ENCODE measurements at regions not wholly inside any gene's neighbourhood (a gene's known extent, or its start where the extent isn't known, plus 50 kb on each side); places are given as distances from the start of the nearest gene placed in this dataset.
"Not testable (repeated sequence)": the region's sequence is repeated elsewhere in the genome, so short reads cannot be mapped to it uniquely, and the experiment has no call there.

DNA sequence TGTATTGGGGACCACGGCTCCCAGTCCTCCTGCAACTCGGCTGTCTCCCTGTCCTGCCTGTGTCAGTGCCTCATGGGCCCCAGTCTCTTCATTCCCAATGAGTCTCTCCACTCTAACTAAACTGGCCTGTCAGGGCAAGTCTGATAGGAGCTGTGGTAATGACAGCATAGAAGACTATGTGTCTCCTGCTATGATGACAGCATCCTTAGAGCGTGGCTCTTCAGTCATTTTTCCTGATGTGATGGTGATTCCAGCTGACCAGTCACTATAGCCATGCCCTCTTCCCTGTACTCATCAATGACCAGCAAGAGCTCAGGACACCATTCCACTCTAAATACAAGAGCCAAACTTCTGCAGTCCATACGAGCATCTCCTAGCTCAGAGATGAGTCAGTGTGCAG, 339.8 kb downstream of the PCNX1 start:
- Histone ChIP-seq H3K27ac (no peak overlapping the region), H3K4me3 (no peak overlapping the region), H3K36me3 (no peaks in the 10 kb centered on the region), H3K9me3 (no peaks in the 10 kb centered on the region), H3K27me3 (no peaks in the 10 kb centered on the region), H3K4me1 (no peaks in the 10 kb centered on the region)
- no peak for ATAC-seq
- no peak for DNase-seq
- TF ChIP-seq, protein P1, sequence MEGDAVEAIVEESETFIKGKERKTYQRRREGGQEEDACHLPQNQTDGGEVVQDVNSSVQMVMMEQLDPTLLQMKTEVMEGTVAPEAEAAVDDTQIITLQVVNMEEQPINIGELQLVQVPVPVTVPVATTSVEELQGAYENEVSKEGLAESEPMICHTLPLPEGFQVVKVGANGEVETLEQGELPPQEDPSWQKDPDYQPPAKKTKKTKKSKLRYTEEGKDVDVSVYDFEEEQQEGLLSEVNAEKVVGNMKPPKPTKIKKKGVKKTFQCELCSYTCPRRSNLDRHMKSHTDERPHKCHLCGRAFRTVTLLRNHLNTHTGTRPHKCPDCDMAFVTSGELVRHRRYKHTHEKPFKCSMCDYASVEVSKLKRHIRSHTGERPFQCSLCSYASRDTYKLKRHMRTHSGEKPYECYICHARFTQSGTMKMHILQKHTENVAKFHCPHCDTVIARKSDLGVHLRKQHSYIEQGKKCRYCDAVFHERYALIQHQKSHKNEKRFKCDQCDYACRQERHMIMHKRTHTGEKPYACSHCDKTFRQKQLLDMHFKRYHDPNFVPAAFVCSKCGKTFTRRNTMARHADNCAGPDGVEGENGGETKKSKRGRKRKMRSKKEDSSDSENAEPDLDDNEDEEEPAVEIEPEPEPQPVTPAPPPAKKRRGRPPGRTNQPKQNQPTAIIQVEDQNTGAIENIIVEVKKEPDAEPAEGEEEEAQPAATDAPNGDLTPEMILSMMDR (IDR thresholded peaks at IDR 0.05), result no peak
- intact Hi-C loops (cut with DNase I), result no loop called here

DNA sequence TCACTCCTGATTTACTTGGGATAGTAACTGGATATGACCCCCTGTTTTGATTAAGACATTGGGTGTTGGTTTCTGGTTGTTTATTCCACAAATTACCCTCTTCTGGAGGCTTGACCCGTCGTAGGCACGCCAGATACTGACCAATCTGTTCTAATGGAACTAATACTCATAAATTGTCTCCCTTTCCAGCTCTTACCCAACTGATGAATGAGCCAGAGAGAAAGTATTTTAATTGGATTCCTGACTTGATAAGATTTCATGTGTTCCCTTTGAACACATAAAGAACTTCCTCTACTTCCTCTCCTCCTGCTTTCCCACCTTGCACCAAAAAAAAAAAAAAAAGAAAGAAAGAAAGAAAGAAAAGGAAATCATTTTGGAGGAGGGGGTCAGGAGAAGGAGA, 340.9 kb downstream of the PCNX1 start:
- ATAC-seq, result no peak
- intact Hi-C loops (cut with DNase I), result no loop called here
- DNase-seq, result no peak
- Histone ChIP-seq H3K36me3 (no peaks in the 10 kb centered on the region), H3K9me3 (no peaks in the 10 kb centered on the region), H3K4me1 (no peaks in the 10 kb centered on the region), H3K4me3 (no peak overlapping the region), H3K27ac (no peak overlapping the region), H3K27me3 (no peaks in the 10 kb centered on the region)
- TF ChIP-seq, protein P1 (IDR thresholded peaks at IDR 0.05), result no peak

DNA sequence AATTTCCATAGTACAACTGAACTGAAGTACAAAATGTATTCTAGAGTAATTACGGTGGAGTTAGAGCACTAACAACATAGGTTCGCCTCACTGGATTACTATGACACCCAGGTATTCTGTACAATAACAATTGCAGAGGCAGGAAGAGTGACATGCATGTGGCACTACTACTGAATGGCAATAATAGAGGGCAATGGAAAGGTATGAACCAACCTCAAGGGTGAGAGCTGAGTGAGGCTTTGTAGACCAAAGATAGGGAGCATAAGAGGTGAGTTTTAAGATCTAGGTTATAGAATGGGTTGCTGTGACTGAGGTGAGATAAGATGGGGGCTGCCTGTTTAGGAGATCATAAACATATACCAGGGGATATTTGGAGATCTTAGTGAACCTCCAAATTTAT, 343.1 kb downstream of the PCNX1 start:
- Histone ChIP-seq H3K27me3 (no peaks in the 10 kb centered on the region), H3K9me3 (no peaks in the 10 kb centered on the region), H3K4me1 (no peaks in the 10 kb centered on the region), H3K4me3 (no peak overlapping the region), H3K27ac (no peak overlapping the region), H3K36me3 (no peaks in the 10 kb centered on the region)
- TF ChIP-seq, protein P1 (IDR thresholded peaks at IDR 0.05), result no peak
- no peak for ATAC-seq
- DNase-seq, result no peak
- intact Hi-C loops (cut with DNase I), result no loop called here

DNA sequence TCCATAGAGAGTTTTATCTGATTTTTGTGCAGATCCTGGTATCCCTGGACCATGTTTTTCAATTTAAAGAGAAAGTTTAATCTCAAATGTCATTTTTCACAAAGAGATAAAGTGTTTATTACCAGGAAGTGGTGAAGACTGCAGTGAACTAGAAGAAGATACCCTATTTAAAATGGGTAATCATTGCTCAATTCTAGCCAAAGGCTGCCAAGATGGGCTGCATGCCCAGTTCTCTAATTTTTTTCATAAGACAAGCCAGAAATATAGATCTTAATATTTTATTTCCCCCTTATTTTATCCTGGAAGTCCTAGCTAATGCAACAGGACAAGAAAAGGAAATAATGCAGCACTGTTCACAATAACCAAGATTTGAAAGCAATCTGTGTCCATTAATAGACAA, 343.5 kb downstream of the PCNX1 start:
- DNase-seq, result no peak
- Histone ChIP-seq H3K4me3 (no peak overlapping the region), H3K27me3 (no peaks in the 10 kb centered on the region), H3K4me1 (no peaks in the 10 kb centered on the region), H3K27ac (no peak overlapping the region), H3K9me3 (no peaks in the 10 kb centered on the region), H3K36me3 (no peaks in the 10 kb centered on the region)
- ATAC-seq, result no peak
- intact Hi-C loops (cut with DNase I), result no loop called here
- TF ChIP-seq, protein P1 (IDR thresholded peaks at IDR 0.05), result no peak

DNA sequence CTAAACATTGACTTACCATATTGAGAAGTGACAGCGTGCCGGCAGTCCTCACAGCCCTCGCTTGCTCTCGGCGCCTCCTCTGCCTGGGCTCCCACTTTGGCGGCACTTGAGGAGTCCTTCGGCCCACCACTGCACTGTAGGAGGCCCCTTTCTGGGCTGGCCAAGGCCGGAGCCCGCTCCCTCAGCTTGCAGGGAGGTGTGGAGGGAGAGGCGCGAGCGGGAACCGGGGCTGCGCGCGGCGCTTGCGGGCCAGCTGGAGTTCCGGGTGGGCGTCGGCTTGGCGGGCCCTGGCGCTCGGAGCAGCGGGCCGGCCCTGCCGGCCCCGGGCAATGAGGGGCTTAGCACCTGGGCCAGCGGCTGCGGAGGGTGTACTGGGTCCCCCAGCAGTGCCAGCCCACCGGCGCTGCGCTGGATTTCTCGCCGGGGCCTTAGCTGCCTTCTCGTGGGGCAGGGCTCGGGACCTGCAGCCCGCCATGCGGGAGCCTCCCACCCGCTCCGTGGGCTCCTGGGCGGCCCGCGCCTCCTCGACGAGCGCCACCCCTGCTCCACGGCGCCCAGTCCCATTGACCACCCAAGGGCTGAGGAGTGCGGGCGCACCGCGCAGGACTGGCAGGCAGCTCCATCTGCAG, 346.9 kb downstream of the PCNX1 start:
- H3K36me3 ChIP-seq; H3K27me3 ChIP-seq; DNase-seq; H3K4me1 ChIP-seq; H3K4me3 ChIP-seq; H3K27ac ChIP-seq; ATAC-seq; H3K9me3 ChIP-seq; intact Hi-C loops (cut with DNase I): not testable (repeated sequence)

DNA sequence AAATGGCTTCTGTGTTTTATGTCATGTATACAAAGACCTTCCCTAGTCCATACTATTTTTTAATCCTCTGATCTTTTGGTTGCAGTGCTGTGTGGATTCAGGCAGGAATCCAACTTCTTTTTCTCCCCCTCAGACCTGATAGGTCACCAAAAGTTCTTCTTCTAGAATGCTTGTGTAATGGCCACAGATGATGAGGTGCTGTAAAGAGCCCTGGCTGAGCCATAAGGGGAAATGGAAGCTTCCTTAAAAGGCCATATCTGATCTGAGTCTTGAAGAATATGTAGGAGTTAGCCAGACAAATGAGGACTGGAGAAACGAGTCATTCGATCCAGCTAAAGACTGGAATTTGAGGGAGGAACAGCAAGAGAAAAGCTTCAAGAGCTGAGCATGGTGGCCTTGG, 353.9 kb downstream of the PCNX1 start:
- DNase-seq (no peak), ATAC-seq (peak; percentile 37)
- H3K27ac ChIP-seq, result no peak overlapping the region
- no peaks in the 10 kb centered on the region for H3K4me1 ChIP-seq
- intact Hi-C loops (cut with DNase I), result no loop called here
- no peaks in the 10 kb centered on the region for H3K36me3 ChIP-seq
- peaks cover 3% of the 10 kb centered on the region for H3K9me3 ChIP-seq
- H3K27me3 ChIP-seq, result no peaks in the 10 kb centered on the region
- TF ChIP-seq, protein P1 (IDR thresholded peaks at IDR 0.05), result no peak
- H3K4me3 ChIP-seq, result no peak overlapping the region

Data from upper lobe of right lung (tissue), 1 donor.